ENCODE measurements at regions not wholly inside any gene's neighbourhood (a gene's known extent, or its start where the extent isn't known, plus 50 kb on each side); places are given as distances from the start of the nearest gene placed in this dataset.
"Not testable (repeated sequence)": the region's sequence is repeated elsewhere in the genome, so short reads cannot be mapped to it uniquely, and the experiment has no call there.

DNA sequence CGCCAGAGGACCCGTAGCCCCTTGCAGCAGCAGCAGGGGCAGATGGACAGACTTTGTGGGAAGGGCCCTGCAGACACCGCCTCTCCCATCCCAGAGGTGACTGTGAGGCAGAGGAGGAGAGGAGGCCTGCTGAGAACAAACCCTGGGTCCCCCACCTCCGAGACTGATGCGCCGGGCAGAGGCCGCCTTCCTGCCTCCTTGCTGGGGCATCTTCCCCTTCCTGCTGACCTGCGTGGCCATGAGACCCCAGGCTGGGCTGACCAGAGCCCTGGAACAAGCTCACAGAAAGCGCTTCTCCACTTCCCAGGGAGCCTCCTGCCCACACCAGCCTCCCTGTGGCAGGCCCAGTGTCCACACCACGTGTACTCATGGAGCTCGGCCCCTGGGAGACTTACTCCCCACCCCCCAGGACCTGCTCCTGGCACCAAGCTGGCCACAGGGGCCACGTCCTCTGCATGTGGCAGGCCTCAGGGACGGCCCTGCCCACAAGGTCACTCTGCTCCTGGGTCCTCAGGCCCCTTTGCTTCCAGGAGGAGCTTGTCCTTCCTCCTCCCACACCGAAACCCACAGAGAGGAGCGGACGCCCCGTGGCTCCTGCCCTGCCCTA, 119.0 kb upstream of the ZNF469 start:
- TF ChIP-seq FOXA1 (IDR thresholded peaks at IDR 0.05); BHLHE40 (IDR thresholded peaks at IDR 0.05; ENCODE audit: borderline replicate concordance); CTBP1 (IDR thresholded peaks at IDR 0.05; ENCODE audit: borderline replicate concordance); LEF1 (IDR thresholded peaks at IDR 0.05; ENCODE audit: borderline replicate concordance); ELF4 (IDR thresholded peaks at IDR 0.05); ARNT (IDR thresholded peaks at IDR 0.05); SUZ12 (IDR thresholded peaks at IDR 0.05); NFRKB (IDR thresholded peaks at IDR 0.05); SP1 (IDR thresholded peaks at IDR 0.05); FOXM1 (IDR thresholded peaks at IDR 0.05; ENCODE audit: borderline replicate concordance); FOXK2 (IDR thresholded peaks at IDR 0.05): not testable (repeated sequence)
- TF ChIP-seq, protein P1, sequence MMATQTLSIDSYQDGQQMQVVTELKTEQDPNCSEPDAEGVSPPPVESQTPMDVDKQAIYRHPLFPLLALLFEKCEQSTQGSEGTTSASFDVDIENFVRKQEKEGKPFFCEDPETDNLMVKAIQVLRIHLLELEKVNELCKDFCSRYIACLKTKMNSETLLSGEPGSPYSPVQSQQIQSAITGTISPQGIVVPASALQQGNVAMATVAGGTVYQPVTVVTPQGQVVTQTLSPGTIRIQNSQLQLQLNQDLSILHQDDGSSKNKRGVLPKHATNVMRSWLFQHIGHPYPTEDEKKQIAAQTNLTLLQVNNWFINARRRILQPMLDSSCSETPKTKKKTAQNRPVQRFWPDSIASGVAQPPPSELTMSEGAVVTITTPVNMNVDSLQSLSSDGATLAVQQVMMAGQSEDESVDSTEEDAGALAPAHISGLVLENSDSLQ (IDR thresholded peaks at IDR 0.05): not testable (repeated sequence)
